Vagina (tissue), 2 donors: ENCODE measurements at regions not wholly inside any gene's neighbourhood (a gene's known extent, or its start where the extent isn't known, plus 50 kb on each side); places are given as distances from the start of the nearest gene placed in this dataset.
"Not testable (repeated sequence)": the region's sequence is repeated elsewhere in the genome, so short reads cannot be mapped to it uniquely, and the experiment has no call there.

Source experiments
- DNase-seq, 2 donors: peaks; one replicate each; pipeline ENCODE4 v3.0.0-alpha.2; 2017; ENCODE audit errors: extremely low spot score in 2 of 2
- H3K27ac ChIP-seq: fragments of 200-600 bp; sonication (generic); one replicate; pipeline ENCODE4 v1.5.1; 2019
- H3K27me3 ChIP-seq: fragments of 200-600 bp; sonication (generic); one replicate; pipeline ENCODE4 v1.5.1; 2019
- H3K36me3 ChIP-seq, 2 donors: fragments of 200-600 bp; sonication (generic); one replicate each; pipeline ENCODE4 v1.5.1; 2017 to 2019
- H3K4me1 ChIP-seq: fragments of 200-600 bp; sonication (generic); one replicate; pipeline ENCODE4 v1.5.1; 2019
- H3K4me3 ChIP-seq, 2 donors: fragments of 200-600 bp; sonication (generic); 1 replicate in 1 of 2; 2 replicates in 1 of 2; pipeline ENCODE4 v1.5.1; 2016 to 2019
- H3K9me3 ChIP-seq: fragments of 200-600 bp; sonication (generic); one replicate; pipeline ENCODE4 v1.5.1; 2019
- CTCF ChIP-seq, 3 experiments: fragments of 450-650 bp in 2 of 3; fragments of 200-600 bp in 1 of 3; sonication (generic) in 1 of 3; IDR thresholded peaks; one replicate each; pipeline ENCODE4 v1.5.1; 2017 to 2019; ENCODE audit warnings: antibody characterized with exemption in 3 of 3, mild to moderate bottlenecking in 2 of 3, moderate library complexity in 2 of 3
- POLR2A ChIP-seq, 2 donors: fragments of 450-650 bp; IDR thresholded peaks; one replicate each; pipeline ENCODE4 v1.6.1; 2017; ENCODE audit warnings: antibody characterized with exemption in 2 of 2, mild to moderate bottlenecking in 2 of 2, moderate library complexity in 2 of 2
- POLR2AphosphoS5 ChIP-seq, 2 donors: sonication (generic); formaldehyde crosslinking; IDR thresholded peaks; one replicate each; pipeline ENCODE4 v1.9.0; 2017; ENCODE audit warnings: antibody characterized with exemption in 2 of 2, mild to moderate bottlenecking in 2 of 2, low read depth in 1 of 2; ENCODE audit not compliant: insufficient read depth in 1 of 2
- intact Hi-C: fragments of 100-400 bp; cut with DNase I; formaldehyde crosslinking; loops from one replicate; pipeline ENCODE4 v1.15.1; 2023

- DNase-seq = no peak
Observed at GRCh38 chr17:34012709-34013375, 242.2 kb upstream of the CCL2 start.

GRCh38 chr17:34015253-34015652 lies 239.8 kb upstream of the CCL2 start:
- H3K9me3 ChIP-seq = no peaks in the 10 kb centered on the region
- intact Hi-C loops = no loop called here

More at GRCh38 chr17:34012709-34013375, 242.2 kb upstream of the CCL2 start:
- H3K36me3 ChIP-seq = no peaks in the 10 kb centered on the region
- no peak overlapping the region for H3K27ac ChIP-seq
- H3K9me3 ChIP-seq = no peaks in the 10 kb centered on the region
- H3K27me3 ChIP-seq = no peaks in the 10 kb centered on the region
- TF ChIP-seq POLR2A (IDR thresholded peaks at IDR 0.05) = no peak
- TF ChIP-seq CTCF (IDR thresholded peaks at IDR 0.05) = no peak
- TF ChIP-seq POLR2AphosphoS5 (IDR thresholded peaks at IDR 0.05; ENCODE audit: insufficient read depth in 1 of 2, low read depth in 1 of 2) = no peak
- intact Hi-C loops = no loop called here
- H3K4me1 ChIP-seq = peaks cover 6% of the 10 kb centered on the region
- H3K4me3 ChIP-seq = no peak overlapping the region

GRCh38 chr17:34024386-34024785 lies 230.7 kb upstream of the CCL2 start:
- Histone ChIP-seq H3K36me3 (no peaks in the 10 kb centered on the region), H3K27ac (no peak overlapping the region), H3K4me1 (no peaks in the 10 kb centered on the region), H3K4me3 (no peak overlapping the region), H3K9me3 (no peaks in the 10 kb centered on the region), H3K27me3 (no peaks in the 10 kb centered on the region)
- intact Hi-C loops = no loop called here
- DNase-seq = no peak
- TF ChIP-seq POLR2AphosphoS5 (IDR thresholded peaks at IDR 0.05; ENCODE audit: insufficient read depth in 1 of 2, low read depth in 1 of 2) (no peak), POLR2A (IDR thresholded peaks at IDR 0.05) (no peak), CTCF (IDR thresholded peaks at IDR 0.05) (no peak)

More at GRCh38 chr17:34015253-34015652, 239.8 kb upstream of the CCL2 start:
- H3K4me3 ChIP-seq = no peak overlapping the region
- TF ChIP-seq POLR2A (IDR thresholded peaks at IDR 0.05) (no peak), POLR2AphosphoS5 (IDR thresholded peaks at IDR 0.05; ENCODE audit: insufficient read depth in 1 of 2, low read depth in 1 of 2) (no peak), CTCF (IDR thresholded peaks at IDR 0.05) (no peak)
- no peak for DNase-seq
- H3K36me3 ChIP-seq = no peaks in the 10 kb centered on the region
- no peaks in the 10 kb centered on the region for H3K4me1 ChIP-seq
- H3K27me3 ChIP-seq = no peaks in the 10 kb centered on the region
- H3K27ac ChIP-seq = no peak overlapping the region

GRCh38 chr17:34024806-34025551 lies 230.1 kb upstream of the CCL2 start:
- intact Hi-C loops = no loop called here
- no peak for TF ChIP-seq POLR2A (IDR thresholded peaks at IDR 0.05)
- TF ChIP-seq CTCF (IDR thresholded peaks at IDR 0.05) = no peak
- no peak for TF ChIP-seq POLR2AphosphoS5 (IDR thresholded peaks at IDR 0.05; ENCODE audit: insufficient read depth in 1 of 2, low read depth in 1 of 2)
- Histone ChIP-seq H3K27ac (no peak overlapping the region), H3K9me3 (no peaks in the 10 kb centered on the region), H3K36me3 (no peaks in the 10 kb centered on the region), H3K4me3 (no peak overlapping the region), H3K4me1 (no peaks in the 10 kb centered on the region), H3K27me3 (no peaks in the 10 kb centered on the region)
- DNase-seq = no peak

- intact Hi-C loops, DNase-seq, H3K27me3 ChIP-seq, H3K4me3 ChIP-seq, H3K4me1 ChIP-seq, H3K27ac ChIP-seq, H3K9me3 ChIP-seq, H3K36me3 ChIP-seq: not testable (repeated sequence)
Observed at GRCh38 chr17:34030601-34031000, 224.5 kb upstream of the CCL2 start.

- H3K9me3 ChIP-seq, H3K4me1 ChIP-seq, intact Hi-C loops, H3K27ac ChIP-seq, H3K4me3 ChIP-seq, DNase-seq, H3K36me3 ChIP-seq, H3K27me3 ChIP-seq: not testable (repeated sequence)
Observed at GRCh38 chr17:34032305-34032704, 222.8 kb upstream of the CCL2 start.

GRCh38 chr17:34038786-34039185 lies 216.3 kb upstream of the CCL2 start:
- intact Hi-C loops, H3K4me3 ChIP-seq, H3K27ac ChIP-seq, H3K4me1 ChIP-seq, H3K27me3 ChIP-seq, H3K9me3 ChIP-seq, DNase-seq, H3K36me3 ChIP-seq: not testable (repeated sequence)

- H3K4me1 ChIP-seq, H3K4me3 ChIP-seq, H3K27me3 ChIP-seq, H3K9me3 ChIP-seq, H3K27ac ChIP-seq, intact Hi-C loops, H3K36me3 ChIP-seq, DNase-seq: not testable (repeated sequence)
Observed at GRCh38 chr17:34039213-34039612, 215.9 kb upstream of the CCL2 start.
